ENCODE measurements at regions not wholly inside any gene's neighbourhood (a gene's known extent, or its start where the extent isn't known, plus 50 kb on each side); places are given as distances from the start of the nearest gene placed in this dataset.

GRCh38 chr3:162658003-162658402 lies 1161.4 kb downstream of the OTOL1 start:
- no TSS peak for BruUV-seq (replicated peaks)
- Histone ChIP-seq H4K20me1 (ENCODE audit: control insufficient read depth, insufficient read depth) (no peaks in the 10 kb centered on the region), H3K27me3 (replicated peaks in 1 of 2; ENCODE audit: control insufficient read depth in 2 of 2, insufficient read depth in 2 of 2, low read length in 1 of 2) (no peaks in the 10 kb centered on the region), H3K9ac (ENCODE audit: control insufficient read depth, insufficient read depth, low read length) (no peak overlapping the region), H2AFZ (ENCODE audit: control insufficient read depth, low read depth, low read length) (no peak overlapping the region), H3K79me2 (ENCODE audit: control insufficient read depth, insufficient read depth, low read length) (no peaks in the 10 kb centered on the region), H3K36me3 (ENCODE audit: control insufficient read depth in 2 of 2, insufficient read depth in 2 of 2, low read length in 1 of 2) (no peaks in the 10 kb centered on the region), H3K27ac (ENCODE audit: control insufficient read depth, insufficient read depth) (no peak overlapping the region), H3K9me3 (replicated peaks; ENCODE audit: control insufficient read depth, insufficient read depth, low read length) (no peaks in the 10 kb centered on the region), H3K4me2 (ENCODE audit: control insufficient read depth, insufficient read depth) (no peak overlapping the region), H3K4me3 (no peak overlapping the region), H3K4me1 (ENCODE audit: control insufficient read depth, insufficient read depth, low read length) (no peaks in the 10 kb centered on the region)
- ChIA-PET CTCF (no interaction called here), SMC1A (ENCODE audit: uncharacterized antibody, unreplicated experiment) (no interaction called here), POLR2A (no interaction called here), RAD21 (ENCODE audit: unreplicated experiment) (no interaction called here)
- 0% methylated on average over 1 of the region's 1 CpG for WGBS (ENCODE audit: insufficient coverage, insufficient replicate concordance, low lambda C conversion rate, missing lambda C conversion rate)
- in situ Hi-C loops (cut with MboI) (no loop called here), intact Hi-C loops (cut with micrococcal nuclease; ENCODE audit: unreplicated experiment) (no loop called here)
- FAIRE-seq (no peak), DNase-seq (ENCODE audit: low read depth, low spot score) (no peak), ATAC-seq (no peak)
- TF ChIP-seq MLLT1 (IDR thresholded peaks at IDR 0.05) (no peak), USF1 (IDR thresholded peaks at IDR 0.05; ENCODE audit: borderline replicate concordance, extremely low read length, insufficient read depth, low read depth, low read length) (no peak), MYC (IDR thresholded peaks at IDR 0.05; ENCODE audit: insufficient read depth, insufficient read length, insufficient replicate concordance, low read length, severe bottlenecking) (no peak), POU2F2 (IDR thresholded peaks at IDR 0.05; ENCODE audit: borderline replicate concordance, low read depth, low read length) (no peak), SREBF1 (IDR thresholded peaks at IDR 0.05; ENCODE audit: low read length) (no peak), SIX5 (IDR thresholded peaks at IDR 0.05; ENCODE audit: low read depth, low read length, severe bottlenecking) (no peak), USF2 (IDR thresholded peaks at IDR 0.05; ENCODE audit: borderline replicate concordance, low read depth, low read length) (no peak), CEBPB (IDR thresholded peaks at IDR 0.05; ENCODE audit: borderline replicate concordance in 1 of 2, low read depth in 2 of 2, low read length in 2 of 2) (no peak), IRF5 (IDR thresholded peaks at IDR 0.05; ENCODE audit: borderline replicate concordance) (no peak)
- TF ChIP-seq, protein P1, sequence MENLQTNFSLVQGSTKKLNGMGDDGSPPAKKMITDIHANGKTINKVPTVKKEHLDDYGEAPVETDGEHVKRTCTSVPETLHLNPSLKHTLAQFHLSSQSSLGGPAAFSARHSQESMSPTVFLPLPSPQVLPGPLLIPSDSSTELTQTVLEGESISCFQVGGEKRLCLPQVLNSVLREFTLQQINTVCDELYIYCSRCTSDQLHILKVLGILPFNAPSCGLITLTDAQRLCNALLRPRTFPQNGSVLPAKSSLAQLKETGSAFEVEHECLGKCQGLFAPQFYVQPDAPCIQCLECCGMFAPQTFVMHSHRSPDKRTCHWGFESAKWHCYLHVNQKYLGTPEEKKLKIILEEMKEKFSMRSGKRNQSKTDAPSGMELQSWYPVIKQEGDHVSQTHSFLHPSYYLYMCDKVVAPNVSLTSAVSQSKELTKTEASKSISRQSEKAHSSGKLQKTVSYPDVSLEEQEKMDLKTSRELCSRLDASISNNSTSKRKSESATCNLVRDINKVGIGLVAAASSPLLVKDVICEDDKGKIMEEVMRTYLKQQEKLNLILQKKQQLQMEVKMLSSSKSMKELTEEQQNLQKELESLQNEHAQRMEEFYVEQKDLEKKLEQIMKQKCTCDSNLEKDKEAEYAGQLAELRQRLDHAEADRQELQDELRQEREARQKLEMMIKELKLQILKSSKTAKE (IDR thresholded peaks at IDR 0.05; ENCODE audit: low read depth, poor library complexity, severe bottlenecking): no peak
- TF ChIP-seq, protein P2, sequence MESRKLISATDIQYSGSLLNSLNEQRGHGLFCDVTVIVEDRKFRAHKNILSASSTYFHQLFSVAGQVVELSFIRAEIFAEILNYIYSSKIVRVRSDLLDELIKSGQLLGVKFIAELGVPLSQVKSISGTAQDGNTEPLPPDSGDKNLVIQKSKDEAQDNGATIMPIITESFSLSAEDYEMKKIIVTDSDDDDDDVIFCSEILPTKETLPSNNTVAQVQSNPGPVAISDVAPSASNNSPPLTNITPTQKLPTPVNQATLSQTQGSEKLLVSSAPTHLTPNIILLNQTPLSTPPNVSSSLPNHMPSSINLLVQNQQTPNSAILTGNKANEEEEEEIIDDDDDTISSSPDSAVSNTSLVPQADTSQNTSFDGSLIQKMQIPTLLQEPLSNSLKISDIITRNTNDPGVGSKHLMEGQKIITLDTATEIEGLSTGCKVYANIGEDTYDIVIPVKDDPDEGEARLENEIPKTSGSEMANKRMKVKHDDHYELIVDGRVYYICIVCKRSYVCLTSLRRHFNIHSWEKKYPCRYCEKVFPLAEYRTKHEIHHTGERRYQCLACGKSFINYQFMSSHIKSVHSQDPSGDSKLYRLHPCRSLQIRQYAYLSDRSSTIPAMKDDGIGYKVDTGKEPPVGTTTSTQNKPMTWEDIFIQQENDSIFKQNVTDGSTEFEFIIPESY (IDR thresholded peaks at IDR 0.05): no peak
